SU-DHL-6 (cell line): ENCODE measurements at regions not wholly inside any gene's neighbourhood (a gene's known extent, or its start where the extent isn't known, plus 50 kb on each side); places are given as distances from the start of the nearest gene placed in this dataset.

Experiments
- H2AFZ ChIP-seq: fragments of 200-600 bp; sonication (generic); 2 replicates; pipeline ENCODE4 v1.6.1; 2014; ENCODE audit warnings: low read depth, mild to moderate bottlenecking, moderate library complexity, mixed read lengths, antibody characterized with exemption, low read length; ENCODE audit not compliant: severe bottlenecking
- H3F3A ChIP-seq: fragments of 200-600 bp; shearing (Covaris generic); 2 replicates; pipeline ENCODE4 v1.6.0; 2016; ENCODE audit warnings: antibody characterized with exemption, mild to moderate bottlenecking; ENCODE audit not compliant: insufficient read depth
- H3K27ac ChIP-seq: fragments of 200-600 bp; sonication (generic); 2 replicates; pipeline ENCODE4 v1.5.1; 2016; ENCODE audit warnings: low read depth, mild to moderate bottlenecking, low read length, moderate library complexity, mixed read lengths
- H3K27me3 ChIP-seq: fragments of 200-600 bp; sonication (generic), shearing (Covaris generic); 2 replicates; pipeline ENCODE4 v1.6.0; 2014; ENCODE audit warnings: mild to moderate bottlenecking, low read length
- H3K36me3 ChIP-seq: fragments of 200-600 bp; sonication (generic); 2 replicates; pipeline ENCODE4 v1.6.1; 2014; ENCODE audit warnings: mild to moderate bottlenecking, low read length, mixed read lengths
- H3K4me2 ChIP-seq: fragments of 300-600, 200-600 bp; shearing (Covaris generic), sonication (generic); 2 replicates; pipeline ENCODE4 v1.6.0; 2014; ENCODE audit warnings: low read length, low read depth, mild to moderate bottlenecking; ENCODE audit not compliant: poor library complexity, severe bottlenecking
- H3K4me3 ChIP-seq: fragments of 200-600 bp; sonication (generic); 2 replicates; pipeline ENCODE4 v1.5.1; 2014; ENCODE audit warnings: antibody characterized with exemption, low read length, mild to moderate bottlenecking, mixed read lengths; ENCODE audit not compliant: insufficient read depth, poor library complexity, severe bottlenecking
- H3K79me2 ChIP-seq: fragments of 200-600 bp; sonication (generic); 2 replicates; pipeline ENCODE4 v1.6.1; 2014; ENCODE audit warnings: mild to moderate bottlenecking, low read length, moderate library complexity; ENCODE audit not compliant: insufficient read depth
- H3K9ac ChIP-seq: fragments of 200-600 bp; sonication (generic); 2 replicates; pipeline ENCODE4 v1.7.0; 2014; ENCODE audit warnings: mild to moderate bottlenecking, low read length
- H3K9me2 ChIP-seq: fragments of 200-600 bp; sonication (generic); replicated peaks from 2 replicates; pipeline ENCODE4 v1.6.1; 2014; ENCODE audit warnings: low read length; ENCODE audit not compliant: insufficient read depth
- H3K9me3 ChIP-seq: fragments of 200-600 bp; sonication (generic); 2 replicates; pipeline ENCODE4 v1.6.1; 2014; ENCODE audit warnings: low read length, mixed read lengths; ENCODE audit not compliant: insufficient read depth
- H4K20me1 ChIP-seq: fragments of 200-600 bp; sonication (generic); 2 replicates; pipeline ENCODE4 v1.6.1; 2014; ENCODE audit warnings: low read depth, mild to moderate bottlenecking, antibody characterized with exemption, low read length, moderate library complexity, mixed read lengths
- CTCF ChIP-seq: fragments of 200-600 bp; sonication (generic); IDR thresholded peaks from one replicate; pipeline ENCODE4 v1.5.1; 2017; ENCODE audit warnings: antibody characterized with exemption, mild to moderate bottlenecking, low read length, moderate library complexity; ENCODE audit not compliant: insufficient read depth, poor library complexity, severe bottlenecking
- EZH2phosphoT487 ChIP-seq: fragments of 200-600 bp; sonication (generic), shearing (Covaris generic); conservative IDR thresholded peaks from 2 replicates; pipeline ENCODE4 v1.6.1; 2018; ENCODE audit warnings: mild to moderate bottlenecking, antibody characterized with exemption, low read length, moderate library complexity, mixed read lengths

- Histone ChIP-seq H3K27me3 (no peaks in the 10 kb centered on the region), H2AFZ (no peak overlapping the region), H4K20me1 (no peaks in the 10 kb centered on the region), H3K9me2 (no peaks in the 10 kb centered on the region), H3K4me3 (no peak overlapping the region), H3K79me2 (no peaks in the 10 kb centered on the region), H3K27ac (no peak overlapping the region), H3K36me3 (no peaks in the 10 kb centered on the region), H3F3A (no peaks in the 10 kb centered on the region), H3K9me3 (no peaks in the 10 kb centered on the region), H3K9ac (no peak overlapping the region), H3K4me2 (no peak overlapping the region)
- TF ChIP-seq EZH2phosphoT487 = no peak
- no peak for TF ChIP-seq CTCF
Measured at GRCh38 chr4:53920883-53921282, 143.5 kb downstream of the CHIC2 start.

GRCh38 chr4:53920116-53920515 is 144.3 kb downstream of the CHIC2 start:
- Histone ChIP-seq H3K79me2 (no peaks in the 10 kb centered on the region), H3K27ac (no peak overlapping the region), H4K20me1 (no peaks in the 10 kb centered on the region), H3F3A (no peaks in the 10 kb centered on the region), H2AFZ (no peak overlapping the region), H3K36me3 (no peaks in the 10 kb centered on the region), H3K27me3 (no peaks in the 10 kb centered on the region), H3K9ac (no peak overlapping the region), H3K9me2 (no peaks in the 10 kb centered on the region), H3K9me3 (no peaks in the 10 kb centered on the region), H3K4me3 (no peak overlapping the region), H3K4me2 (no peak overlapping the region)
- no peak for TF ChIP-seq EZH2phosphoT487
- TF ChIP-seq CTCF = no peak

- H3K9ac ChIP-seq = no peak overlapping the region
- no peak overlapping the region for H3K27ac ChIP-seq
- H3K4me2 ChIP-seq = no peak overlapping the region
- no peaks in the 10 kb centered on the region for H3K36me3 ChIP-seq
- no peak overlapping the region for H2AFZ ChIP-seq
- TF ChIP-seq EZH2phosphoT487 (no peak), CTCF (no peak)
- H3K9me3 ChIP-seq = no peaks in the 10 kb centered on the region
- H3K9me2 ChIP-seq = no peaks in the 10 kb centered on the region
- H3F3A ChIP-seq = no peaks in the 10 kb centered on the region
- H3K27me3 ChIP-seq = no peaks in the 10 kb centered on the region
- H3K79me2 ChIP-seq = no peaks in the 10 kb centered on the region
- H3K4me3 ChIP-seq = no peak overlapping the region
- no peaks in the 10 kb centered on the region for H4K20me1 ChIP-seq
Measured at GRCh38 chr4:53919535-53919934, 144.9 kb downstream of the CHIC2 start.

- Histone ChIP-seq H3K4me2 (no peak overlapping the region), H2AFZ (no peak overlapping the region), H3K27me3 (no peaks in the 10 kb centered on the region), H3K27ac (no peak overlapping the region), H3K9me3 (no peaks in the 10 kb centered on the region), H3K9me2 (no peaks in the 10 kb centered on the region), H3F3A (no peaks in the 10 kb centered on the region), H3K79me2 (no peaks in the 10 kb centered on the region), H4K20me1 (no peaks in the 10 kb centered on the region), H3K9ac (no peak overlapping the region), H3K4me3 (no peak overlapping the region), H3K36me3 (no peaks in the 10 kb centered on the region)
- no peak for TF ChIP-seq EZH2phosphoT487
- TF ChIP-seq CTCF = no peak
Measured at GRCh38 chr4:53917729-53918128, 146.7 kb downstream of the CHIC2 start.
